ENCODE measurements at regions not wholly inside any gene's neighbourhood (a gene's known extent, or its start where the extent isn't known, plus 50 kb on each side); places are given as distances from the start of the nearest gene placed in this dataset.

DNA sequence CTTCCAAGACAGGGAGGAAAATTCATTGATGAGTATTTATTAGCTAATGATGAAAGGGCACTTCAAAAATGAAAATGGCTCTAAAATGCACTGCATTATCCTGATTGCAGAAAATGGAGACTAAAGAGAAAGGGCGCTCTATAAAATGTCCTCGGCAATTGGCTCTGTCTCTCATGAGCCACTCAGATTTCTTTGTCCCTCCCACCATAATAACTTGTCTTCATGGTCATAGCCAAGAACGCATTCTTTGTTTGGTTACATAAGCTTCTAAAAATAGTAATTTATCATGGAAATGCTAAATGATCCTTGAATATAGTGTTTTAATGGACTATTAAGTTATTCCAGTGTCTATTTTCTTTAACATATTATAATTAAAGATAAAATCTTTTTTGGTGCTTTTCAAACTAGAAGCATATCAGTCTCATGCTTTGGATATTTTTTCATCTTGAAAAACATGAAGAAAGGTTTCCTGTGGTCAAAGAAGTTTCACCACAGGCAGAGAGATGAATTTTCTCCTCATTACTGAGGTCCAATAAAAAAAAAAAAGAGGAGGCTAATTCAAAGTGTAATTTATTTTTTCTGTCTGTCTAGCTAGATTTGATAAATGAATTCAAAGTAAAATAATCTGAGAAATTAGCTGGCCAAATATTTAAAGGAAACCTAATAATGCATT lies 238.1 kb upstream of the BLID start:
- Mint-ChIP-seq H3K36me3 (peaks cover 23% of the 10 kb centered on the region), H3K4me3 (no peak overlapping the region), H3K27ac (no peak overlapping the region), H3K4me1 (peaks cover 15% of the 10 kb centered on the region), H3K27me3 (ENCODE audit: insufficient read depth, low read depth) (no peaks in the 10 kb centered on the region), H3K9me3 (peaks cover 31% of the 10 kb centered on the region)
- TF ChIP-seq EZH2phosphoT487 (IDR thresholded peaks at IDR 0.05) (no peak), EZH2 (IDR thresholded peaks at IDR 0.05) (no peak)
- TF ChIP-seq, protein P1, sequence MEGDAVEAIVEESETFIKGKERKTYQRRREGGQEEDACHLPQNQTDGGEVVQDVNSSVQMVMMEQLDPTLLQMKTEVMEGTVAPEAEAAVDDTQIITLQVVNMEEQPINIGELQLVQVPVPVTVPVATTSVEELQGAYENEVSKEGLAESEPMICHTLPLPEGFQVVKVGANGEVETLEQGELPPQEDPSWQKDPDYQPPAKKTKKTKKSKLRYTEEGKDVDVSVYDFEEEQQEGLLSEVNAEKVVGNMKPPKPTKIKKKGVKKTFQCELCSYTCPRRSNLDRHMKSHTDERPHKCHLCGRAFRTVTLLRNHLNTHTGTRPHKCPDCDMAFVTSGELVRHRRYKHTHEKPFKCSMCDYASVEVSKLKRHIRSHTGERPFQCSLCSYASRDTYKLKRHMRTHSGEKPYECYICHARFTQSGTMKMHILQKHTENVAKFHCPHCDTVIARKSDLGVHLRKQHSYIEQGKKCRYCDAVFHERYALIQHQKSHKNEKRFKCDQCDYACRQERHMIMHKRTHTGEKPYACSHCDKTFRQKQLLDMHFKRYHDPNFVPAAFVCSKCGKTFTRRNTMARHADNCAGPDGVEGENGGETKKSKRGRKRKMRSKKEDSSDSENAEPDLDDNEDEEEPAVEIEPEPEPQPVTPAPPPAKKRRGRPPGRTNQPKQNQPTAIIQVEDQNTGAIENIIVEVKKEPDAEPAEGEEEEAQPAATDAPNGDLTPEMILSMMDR (IDR thresholded peaks at IDR 0.05): no peak
- DNase-seq (ENCODE audit: low spot score): no peak
- Histone ChIP-seq H4K20me1 (ENCODE audit: low read depth) (no peaks in the 10 kb centered on the region), H2AFZ (replicated peaks) (no peak overlapping the region), H3K4me1 (peaks cover 7% of the 10 kb centered on the region), H3K27me3 (no peaks in the 10 kb centered on the region), H3K79me2 (ENCODE audit: low read depth) (no peaks in the 10 kb centered on the region), H3K27ac (no peak overlapping the region), H3K36me3 (no peaks in the 10 kb centered on the region), H3K9me3 (ENCODE audit: low read depth) (no peaks in the 10 kb centered on the region), H3F3A (ENCODE audit: low read depth) (no peaks in the 10 kb centered on the region), H3K9ac (no peak overlapping the region), H3K4me2 (no peak overlapping the region), H3K4me3 (no peak overlapping the region)

DNA sequence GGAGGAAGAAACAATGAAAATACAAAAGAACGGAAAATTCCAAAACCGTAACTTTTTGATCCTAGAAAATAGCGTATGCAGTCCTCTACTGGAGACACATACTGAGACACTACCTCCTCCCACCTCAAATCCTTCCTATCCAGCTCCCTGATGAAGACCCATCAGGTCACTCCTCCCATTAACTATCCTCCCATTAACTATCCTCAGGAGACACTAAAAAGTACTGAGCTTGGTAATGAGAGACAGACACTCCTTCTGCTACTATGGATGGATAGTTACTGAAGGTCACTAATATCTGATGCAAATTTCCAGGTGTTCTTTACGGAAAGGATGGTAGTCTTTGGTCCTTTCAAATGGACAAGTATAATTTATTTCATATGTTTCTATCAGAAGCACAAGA lies 237.5 kb upstream of the BLID start:
- H4K20me1 ChIP-seq (ENCODE audit: low read depth): no peaks in the 10 kb centered on the region
- H3K4me2 ChIP-seq: no peak overlapping the region
- H3K4me3 ChIP-seq: no peak overlapping the region
- H3K36me3 ChIP-seq: no peaks in the 10 kb centered on the region
- no peaks in the 10 kb centered on the region for H3K27me3 ChIP-seq
- no peak overlapping the region for H3K9ac ChIP-seq
- TF ChIP-seq, protein P1 (IDR thresholded peaks at IDR 0.05): no peak
- TF ChIP-seq EZH2 (IDR thresholded peaks at IDR 0.05): no peak
- TF ChIP-seq EZH2phosphoT487 (IDR thresholded peaks at IDR 0.05): no peak
- no peak overlapping the region for H2AFZ ChIP-seq (replicated peaks)
- H3K4me1 Mint-ChIP-seq: peaks cover 9% of the 10 kb centered on the region
- peaks cover 23% of the 10 kb centered on the region for H3K36me3 Mint-ChIP-seq
- no peaks in the 10 kb centered on the region for H3K27me3 Mint-ChIP-seq (ENCODE audit: insufficient read depth, low read depth)
- H3K27ac ChIP-seq: no peak overlapping the region
- H3F3A ChIP-seq (ENCODE audit: low read depth): no peaks in the 10 kb centered on the region
- no peak for DNase-seq (ENCODE audit: low spot score)
- peaks cover 31% of the 10 kb centered on the region for H3K9me3 Mint-ChIP-seq
- H3K79me2 ChIP-seq (ENCODE audit: low read depth): no peaks in the 10 kb centered on the region
- no peak overlapping the region for H3K4me3 Mint-ChIP-seq
- H3K4me1 ChIP-seq: peaks cover 1% of the 10 kb centered on the region
- no peak overlapping the region for H3K27ac Mint-ChIP-seq
- no peaks in the 10 kb centered on the region for H3K9me3 ChIP-seq (ENCODE audit: low read depth)

DNA sequence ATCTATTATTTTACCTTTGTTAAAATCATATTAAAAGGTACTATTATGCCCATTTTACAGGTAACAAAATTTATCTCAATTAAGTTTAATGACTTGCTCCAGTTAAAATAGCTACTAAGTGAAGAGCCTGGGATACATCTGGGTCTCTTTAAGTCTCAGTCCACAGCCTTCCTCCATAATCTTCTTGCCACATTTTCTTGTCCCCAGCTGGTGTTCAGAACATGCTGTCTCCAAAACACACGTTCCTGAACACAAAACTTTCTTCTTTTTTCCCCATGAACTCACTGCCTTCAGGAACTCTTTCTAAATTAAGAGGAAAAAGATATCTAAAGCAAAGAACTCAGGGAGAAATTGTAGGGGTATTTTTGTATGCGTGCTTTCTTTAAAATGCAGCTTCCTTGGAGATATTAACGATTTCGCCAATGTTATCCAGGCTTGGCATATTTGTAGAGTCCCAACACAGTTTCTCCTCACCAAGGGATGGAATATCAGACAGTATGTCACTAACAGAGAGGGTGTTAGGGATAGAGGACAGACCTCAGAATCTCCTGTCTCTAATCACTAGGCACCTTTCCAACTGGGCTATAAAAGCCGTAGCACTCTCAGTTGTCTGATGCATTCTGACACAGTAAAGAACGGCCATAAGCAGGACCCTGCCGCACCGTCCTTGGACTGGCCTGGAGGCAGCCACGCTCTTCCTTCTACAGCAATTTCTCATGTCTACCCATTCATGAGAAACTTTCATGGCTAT lies 232.8 kb upstream of the BLID start:
- H3K36me3 Mint-ChIP-seq: peaks cover 20% of the 10 kb centered on the region
- no peaks in the 10 kb centered on the region for H3K4me1 ChIP-seq
- no peak overlapping the region for H3K4me3 Mint-ChIP-seq
- no peak overlapping the region for H3K9ac ChIP-seq
- no peak overlapping the region for H2AFZ ChIP-seq (replicated peaks)
- no peaks in the 10 kb centered on the region for H4K20me1 ChIP-seq (ENCODE audit: low read depth)
- no peak for DNase-seq (ENCODE audit: low spot score)
- H3F3A ChIP-seq (ENCODE audit: low read depth): no peaks in the 10 kb centered on the region
- no peaks in the 10 kb centered on the region for H3K27me3 ChIP-seq
- H3K36me3 ChIP-seq: no peaks in the 10 kb centered on the region
- H3K9me3 ChIP-seq (ENCODE audit: low read depth): no peaks in the 10 kb centered on the region
- H3K4me3 ChIP-seq: no peak overlapping the region
- H3K27me3 Mint-ChIP-seq (ENCODE audit: insufficient read depth, low read depth): peaks cover 5% of the 10 kb centered on the region
- no peak overlapping the region for H3K27ac ChIP-seq
- no peak overlapping the region for H3K27ac Mint-ChIP-seq
- no peak overlapping the region for H3K4me2 ChIP-seq
- no peaks in the 10 kb centered on the region for H3K79me2 ChIP-seq (ENCODE audit: low read depth)
- H3K4me1 Mint-ChIP-seq: no peaks in the 10 kb centered on the region
- TF ChIP-seq EZH2 (IDR thresholded peaks at IDR 0.05) (no peak), EZH2phosphoT487 (IDR thresholded peaks at IDR 0.05) (no peak)
- TF ChIP-seq, protein P1 (IDR thresholded peaks at IDR 0.05): no peak
- peaks cover 36% of the 10 kb centered on the region for H3K9me3 Mint-ChIP-seq
